ENCODE measurements at regions not wholly inside any gene's neighbourhood (a gene's known extent, or its start where the extent isn't known, plus 50 kb on each side); places are given as distances from the start of the nearest gene placed in this dataset.

- Histone ChIP-seq H3K4me1 (ENCODE audit: control insufficient read depth, insufficient read depth, low read length) (peaks cover 28% of the 10 kb centered on the region), H3K36me3 (ENCODE audit: control insufficient read depth, insufficient read depth, low read length) (no peaks in the 10 kb centered on the region), H3K4me3 (ENCODE audit: low read depth in 2 of 2, low read length in 2 of 2) (no peak overlapping the region), H3K27ac (ENCODE audit: low read length) (no peak overlapping the region; the same call in 1 of the 2 replicates), H3K27me3 (ENCODE audit: control insufficient read depth, insufficient read depth, low read length) (no peaks in the 10 kb centered on the region), H3K9me3 (ENCODE audit: control insufficient read depth, insufficient read depth, low read depth, low read length) (no peaks in the 10 kb centered on the region)
- no peak for TF ChIP-seq CTCF (IDR thresholded peaks at IDR 0.05)
- TF ChIP-seq POLR2AphosphoS5 (IDR thresholded peaks at IDR 0.05; ENCODE audit: low read depth, low read length), result no peak
- no peak for TF ChIP-seq TCF7L2 (IDR thresholded peaks at IDR 0.05; ENCODE audit: low read depth, low read length)
- no peak for TF ChIP-seq SIN3A (IDR thresholded peaks at IDR 0.05; ENCODE audit: borderline replicate concordance, insufficient read depth, low read depth, low read length)
- TF ChIP-seq REST (IDR thresholded peaks at IDR 0.05; ENCODE audit: insufficient read depth in 1 of 2, low read depth in 2 of 2, low read length in 1 of 2), result no peak
- BruUV-seq (replicated peaks), result no TSS peak
- no peak for ATAC-seq
- no peak for DNase-seq (ENCODE audit: low read depth, low spot score)
- intact Hi-C loops (cut with micrococcal nuclease; ENCODE audit: unreplicated experiment), result loop anchor here (2.0 to 10.0 kb wide), 6 partner anchors 66 to 268 kb away; partner anchors contain the start of gene ASAP2
- CTCF ChIA-PET, result interaction anchor here (0.7 kb wide), 2 partner anchors 11 to 196 kb away, joined by 5 read pairs; no protein-coding TSS in a partner anchor
- in situ Hi-C loops (cut with HindIII; ENCODE audit: low pct_unique_long_range_greater_than_20kb, low sequenced_read_pairs), result no loop called here
- POLR2A ChIA-PET, result no interaction called here
Measured at GRCh38 chr2:9141091-9141667, 65.4 kb upstream of the ASAP2 start.

GRCh38 chr2:9140645-9141044 is 66.0 kb upstream of the ASAP2 start:
- Histone ChIP-seq H3K27me3 (ENCODE audit: control insufficient read depth, insufficient read depth, low read length) (no peaks in the 10 kb centered on the region), H3K4me3 (ENCODE audit: low read depth in 2 of 2, low read length in 2 of 2) (no peak overlapping the region), H3K27ac (ENCODE audit: low read length) (no peak overlapping the region), H3K4me1 (ENCODE audit: control insufficient read depth, insufficient read depth, low read length) (peaks cover 28% of the 10 kb centered on the region), H3K36me3 (ENCODE audit: control insufficient read depth, insufficient read depth, low read length) (no peaks in the 10 kb centered on the region), H3K9me3 (ENCODE audit: control insufficient read depth, insufficient read depth, low read depth, low read length) (no peaks in the 10 kb centered on the region)
- in situ Hi-C loops (cut with HindIII; ENCODE audit: low pct_unique_long_range_greater_than_20kb, low sequenced_read_pairs), result no loop called here
- POLR2A ChIA-PET, result no interaction called here
- intact Hi-C loops (cut with micrococcal nuclease; ENCODE audit: unreplicated experiment), result loop anchor here (2.0 to 10.0 kb wide), 6 partner anchors 67 to 268 kb away; partner anchors contain the start of gene ASAP2
- BruUV-seq (replicated peaks), result no TSS peak
- CTCF ChIA-PET, result interaction anchor here (0.6 to 0.7 kb wide), 3 partner anchors 10 to 195 kb away, joined by 4 to 5 read pairs (median 5); no protein-coding TSS in a partner anchor
- no peak for ATAC-seq
- DNase-seq (ENCODE audit: low read depth, low spot score), result no peak
- TF ChIP-seq POLR2AphosphoS5 (IDR thresholded peaks at IDR 0.05; ENCODE audit: low read depth, low read length) (no peak), SIN3A (IDR thresholded peaks at IDR 0.05; ENCODE audit: borderline replicate concordance, insufficient read depth, low read depth, low read length) (no peak), REST (IDR thresholded peaks at IDR 0.05; ENCODE audit: insufficient read depth in 1 of 2, low read depth in 2 of 2, low read length in 1 of 2) (no peak), TCF7L2 (IDR thresholded peaks at IDR 0.05; ENCODE audit: low read depth, low read length) (no peak), CTCF (IDR thresholded peaks at IDR 0.05) (no peak; the same call in 1 of the 2 replicates)
